Transverse colon (tissue), 4 donors: ENCODE measurements at regions not wholly inside any gene's neighbourhood (a gene's known extent, or its start where the extent isn't known, plus 50 kb on each side); places are given as distances from the start of the nearest gene placed in this dataset.

Experiments
- EP300 ChIP-seq: sonication (generic); formaldehyde crosslinking; IDR thresholded peaks from one replicate; pipeline ENCODE4 v1.6.1; 2017; ENCODE audit warnings: antibody characterized with exemption, low read depth
- POLR2A ChIP-seq: fragments of 450-650 bp; IDR thresholded peaks from one replicate; pipeline ENCODE4 v1.6.1; 2016; ENCODE audit warnings: antibody characterized with exemption, mild to moderate bottlenecking, moderate library complexity
- POLR2AphosphoS5 ChIP-seq, 3 donors: sonication (generic); formaldehyde crosslinking; IDR thresholded peaks; one replicate each; pipeline ENCODE4 v1.6.1; 2016; ENCODE audit warnings: antibody characterized with exemption in 3 of 3
- TF ChIP-seq, protein P1 (sequence below), 5 experiments: fragments of 200-600 bp in 3 of 5; fragments of 450-650 bp in 2 of 5; sonication (generic) in 3 of 5; IDR thresholded peaks; 1 replicate in 2 of 5; 2 replicates in 3 of 5; pipeline ENCODE4 v1.5.1; 2016 to 2017; ENCODE audit warnings: antibody characterized with exemption in 5 of 5, inconsistent platforms in 3 of 5, mild to moderate bottlenecking in 2 of 5, moderate library complexity in 1 of 5

DNA sequence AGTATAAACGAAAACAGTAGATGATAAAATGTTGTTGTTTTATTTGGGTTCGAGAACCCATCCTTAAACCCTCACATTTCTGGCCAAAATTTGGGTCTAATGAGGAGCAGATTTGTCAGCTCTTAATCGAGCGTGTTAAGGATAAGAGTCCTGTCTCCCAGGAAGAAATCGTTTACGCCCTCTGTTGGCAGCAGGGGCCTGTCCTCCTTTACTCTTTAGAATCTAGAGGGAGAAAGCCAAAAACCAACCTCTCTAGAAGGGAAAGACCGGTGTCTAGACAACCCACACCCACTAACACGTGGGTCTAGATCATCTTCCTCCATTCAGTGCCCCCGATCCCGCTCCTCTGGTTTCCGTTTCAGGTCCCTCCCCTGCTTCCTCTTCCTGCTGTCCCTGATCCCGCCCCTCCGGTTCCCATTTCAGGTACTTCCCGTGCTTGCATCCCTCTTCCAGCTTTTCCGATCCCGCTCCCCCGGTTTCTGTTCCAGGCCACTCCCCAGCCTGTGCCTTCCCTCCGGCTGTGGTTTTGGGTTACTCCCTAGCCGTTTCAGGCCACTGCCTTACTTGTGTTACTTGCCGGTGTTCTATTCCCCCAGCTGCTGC, 339.1 kb downstream of the PAPSS1 start:
- TF ChIP-seq, protein P1, sequence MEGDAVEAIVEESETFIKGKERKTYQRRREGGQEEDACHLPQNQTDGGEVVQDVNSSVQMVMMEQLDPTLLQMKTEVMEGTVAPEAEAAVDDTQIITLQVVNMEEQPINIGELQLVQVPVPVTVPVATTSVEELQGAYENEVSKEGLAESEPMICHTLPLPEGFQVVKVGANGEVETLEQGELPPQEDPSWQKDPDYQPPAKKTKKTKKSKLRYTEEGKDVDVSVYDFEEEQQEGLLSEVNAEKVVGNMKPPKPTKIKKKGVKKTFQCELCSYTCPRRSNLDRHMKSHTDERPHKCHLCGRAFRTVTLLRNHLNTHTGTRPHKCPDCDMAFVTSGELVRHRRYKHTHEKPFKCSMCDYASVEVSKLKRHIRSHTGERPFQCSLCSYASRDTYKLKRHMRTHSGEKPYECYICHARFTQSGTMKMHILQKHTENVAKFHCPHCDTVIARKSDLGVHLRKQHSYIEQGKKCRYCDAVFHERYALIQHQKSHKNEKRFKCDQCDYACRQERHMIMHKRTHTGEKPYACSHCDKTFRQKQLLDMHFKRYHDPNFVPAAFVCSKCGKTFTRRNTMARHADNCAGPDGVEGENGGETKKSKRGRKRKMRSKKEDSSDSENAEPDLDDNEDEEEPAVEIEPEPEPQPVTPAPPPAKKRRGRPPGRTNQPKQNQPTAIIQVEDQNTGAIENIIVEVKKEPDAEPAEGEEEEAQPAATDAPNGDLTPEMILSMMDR (IDR thresholded peaks at IDR 0.05) = no peak
- TF ChIP-seq POLR2AphosphoS5 (IDR thresholded peaks at IDR 0.05) (no peak), EP300 (no peak), POLR2A (no peak)
